OCI-LY3 (cell line): ENCODE measurements at regions not wholly inside any gene's neighbourhood (a gene's known extent, or its start where the extent isn't known, plus 50 kb on each side); places are given as distances from the start of the nearest gene placed in this dataset.

Source experiments
- EZH2phosphoT487 ChIP-seq: fragments of 200-600 bp; shearing (Covaris generic); IDR thresholded peaks from 2 replicates; pipeline ENCODE4 v1.6.1; 2018; ENCODE audit warnings: antibody characterized with exemption, mixed run types, low read depth
- TF ChIP-seq, protein P1 (sequence below): fragments of 200-600, 300-600 bp; sonication (generic); IDR thresholded peaks from 2 replicates; pipeline ENCODE4 v1.5.1; 2014; ENCODE audit warnings: antibody characterized with exemption, low read length, low read depth

DNA sequence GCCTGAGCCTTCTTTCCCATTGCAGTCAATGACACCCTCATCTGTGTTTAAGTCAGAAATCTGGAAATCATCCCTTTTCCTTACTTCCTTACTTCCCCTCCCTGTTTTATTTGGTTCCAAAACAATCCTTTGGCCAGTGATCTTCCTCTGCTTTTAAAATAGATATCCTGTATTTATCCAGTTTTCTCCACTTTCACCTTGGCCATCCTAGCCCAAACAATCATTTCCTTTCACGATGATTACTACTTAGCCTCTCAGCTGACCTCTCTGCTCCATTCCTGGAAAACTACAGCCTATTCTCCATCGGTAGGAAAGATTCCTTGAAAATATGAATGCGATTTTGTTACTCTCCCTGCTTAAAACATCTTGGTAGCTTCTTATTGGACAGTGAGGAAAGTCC is 565.4 kb downstream of the TLR4 start:
- TF ChIP-seq, protein P1, sequence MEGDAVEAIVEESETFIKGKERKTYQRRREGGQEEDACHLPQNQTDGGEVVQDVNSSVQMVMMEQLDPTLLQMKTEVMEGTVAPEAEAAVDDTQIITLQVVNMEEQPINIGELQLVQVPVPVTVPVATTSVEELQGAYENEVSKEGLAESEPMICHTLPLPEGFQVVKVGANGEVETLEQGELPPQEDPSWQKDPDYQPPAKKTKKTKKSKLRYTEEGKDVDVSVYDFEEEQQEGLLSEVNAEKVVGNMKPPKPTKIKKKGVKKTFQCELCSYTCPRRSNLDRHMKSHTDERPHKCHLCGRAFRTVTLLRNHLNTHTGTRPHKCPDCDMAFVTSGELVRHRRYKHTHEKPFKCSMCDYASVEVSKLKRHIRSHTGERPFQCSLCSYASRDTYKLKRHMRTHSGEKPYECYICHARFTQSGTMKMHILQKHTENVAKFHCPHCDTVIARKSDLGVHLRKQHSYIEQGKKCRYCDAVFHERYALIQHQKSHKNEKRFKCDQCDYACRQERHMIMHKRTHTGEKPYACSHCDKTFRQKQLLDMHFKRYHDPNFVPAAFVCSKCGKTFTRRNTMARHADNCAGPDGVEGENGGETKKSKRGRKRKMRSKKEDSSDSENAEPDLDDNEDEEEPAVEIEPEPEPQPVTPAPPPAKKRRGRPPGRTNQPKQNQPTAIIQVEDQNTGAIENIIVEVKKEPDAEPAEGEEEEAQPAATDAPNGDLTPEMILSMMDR = no peak
- TF ChIP-seq EZH2phosphoT487 = no peak
